HG03521 (cell line): ENCODE measurements at regions not wholly inside any gene's neighbourhood (a gene's known extent, or its start where the extent isn't known, plus 50 kb on each side); places are given as distances from the start of the nearest gene placed in this dataset.

Source experiments
- ATAC-seq: cut with Tn5 transposase; IDR thresholded peaks from one replicate; pipeline ENCODE4 v1.9.1; 2021; ENCODE audit warnings: mild to moderate bottlenecking, moderate library complexity; ENCODE audit not compliant: unreplicated experiment

DNA sequence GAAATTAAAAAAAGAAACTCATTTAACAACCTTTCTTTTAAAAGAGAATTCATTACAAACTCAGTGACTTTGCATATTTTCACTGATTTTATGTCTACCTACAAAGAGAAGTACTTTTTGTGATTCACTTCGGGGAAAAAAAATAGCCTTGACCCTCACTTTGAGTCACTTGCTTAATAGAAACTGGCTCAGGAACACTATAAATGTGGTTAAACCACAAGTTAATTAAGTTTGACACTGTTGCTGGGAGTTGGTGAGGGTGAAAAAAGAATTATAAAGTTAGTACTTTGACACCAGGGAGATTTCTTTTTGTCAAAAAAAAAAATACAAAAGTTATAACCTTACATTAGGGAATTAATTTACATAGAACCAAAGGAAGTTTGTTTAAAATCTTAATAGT is 810.9 kb downstream of the NR2F2 start:
- no peak for ATAC-seq

- no peak for ATAC-seq
These were observed 811.4 kb downstream of the NR2F2 start for GRCh38 chr15:97141871-97142270.

GRCh38 chr15:97143592-97144376 is 813.3 kb downstream of the NR2F2 start:
- no peak for ATAC-seq

GRCh38 chr15:97144377-97144711 is 813.8 kb downstream of the NR2F2 start:
- no peak for ATAC-seq

- no peak for ATAC-seq
These were observed 813.3 kb upstream of the ARRDC4 start for GRCh38 chr15:97146929-97147870.

DNA sequence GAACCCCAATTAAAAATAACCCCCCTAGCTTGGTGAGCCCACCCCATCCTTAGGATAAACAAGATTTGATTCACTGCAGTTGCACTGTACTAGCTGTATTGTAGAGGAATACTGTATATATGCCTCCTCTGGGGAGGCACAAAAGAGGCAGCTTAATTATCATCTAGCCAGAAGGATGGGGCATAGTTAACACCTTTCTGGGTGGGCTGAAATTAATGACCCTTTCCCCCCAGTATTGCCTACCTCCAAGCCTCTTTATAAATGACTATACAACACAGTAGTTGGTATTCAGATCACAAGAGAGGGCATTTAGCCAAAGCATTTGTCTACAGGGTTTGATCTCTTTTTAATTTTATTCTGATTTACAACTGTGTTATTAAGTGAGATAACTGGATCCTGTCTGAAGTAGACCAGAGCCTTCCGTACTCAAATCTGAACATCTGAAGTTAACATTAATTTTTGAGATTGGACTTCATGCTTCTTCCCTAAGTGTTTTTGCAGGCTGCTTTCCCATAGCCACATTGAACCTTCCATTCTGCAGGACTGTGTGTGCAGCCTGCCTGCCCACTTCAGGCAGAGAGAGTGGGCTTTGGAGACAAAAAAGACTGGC is 807.0 kb upstream of the ARRDC4 start:
- ATAC-seq = no peak

- ATAC-seq = no peak
These were observed 803.7 kb upstream of the ARRDC4 start for GRCh38 chr15:97156739-97157265.

- no peak for ATAC-seq
These were observed 797.6 kb upstream of the ARRDC4 start for GRCh38 chr15:97162805-97163495.

- ATAC-seq = no peak
These were observed 795.3 kb upstream of the ARRDC4 start for GRCh38 chr15:97165205-97165604.

- no peak for ATAC-seq
These were observed 791.6 kb upstream of the ARRDC4 start for GRCh38 chr15:97168704-97169475.

DNA sequence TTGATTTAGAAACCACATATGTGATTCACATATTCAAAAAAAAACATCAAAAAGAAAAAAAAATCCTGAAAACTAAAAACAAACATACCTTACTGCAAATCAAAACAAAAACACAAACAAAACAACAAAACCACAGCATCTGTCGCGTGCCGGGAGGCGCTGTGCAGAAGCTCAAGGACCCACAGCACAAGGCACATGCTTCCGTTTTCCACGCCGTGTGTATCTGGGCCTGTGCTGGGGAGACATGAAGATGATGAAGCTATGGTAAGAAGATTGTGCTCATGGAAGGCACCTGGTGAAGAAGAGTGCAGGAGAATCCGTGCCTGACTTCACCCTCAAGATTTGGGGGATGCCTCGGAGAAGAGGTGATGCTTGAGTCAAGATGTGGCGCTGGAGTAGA is 788.9 kb upstream of the ARRDC4 start:
- ATAC-seq = no peak

DNA sequence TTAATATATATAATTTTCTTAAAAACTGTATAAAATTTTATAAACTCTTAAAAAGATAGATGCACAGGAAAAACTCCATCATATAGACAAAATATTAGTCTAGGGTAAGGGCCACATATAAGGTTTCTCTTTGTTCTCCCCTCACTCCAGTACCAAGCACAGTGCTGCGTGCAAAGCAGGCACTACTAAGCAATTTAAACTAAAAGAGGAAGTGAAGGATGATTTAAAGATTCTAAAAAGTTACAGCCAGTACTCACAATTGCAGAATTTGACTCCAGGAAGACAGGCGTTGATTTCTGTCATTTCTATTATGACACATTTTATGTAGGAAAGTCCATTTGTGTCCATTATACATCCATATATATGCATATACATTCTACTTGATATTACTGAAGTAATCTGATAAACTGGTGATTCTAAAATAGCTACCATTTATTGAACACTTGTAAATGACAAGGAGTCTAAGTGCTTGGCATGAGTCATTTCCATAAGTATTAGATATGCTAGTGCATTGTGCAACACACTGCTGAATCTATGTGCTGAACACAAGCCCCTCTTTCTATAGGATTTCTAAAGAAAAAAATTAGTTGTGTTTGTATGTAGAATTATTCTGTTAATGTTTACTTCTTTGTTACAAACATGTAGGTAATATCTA is 785.5 kb upstream of the ARRDC4 start:
- no peak for ATAC-seq

DNA sequence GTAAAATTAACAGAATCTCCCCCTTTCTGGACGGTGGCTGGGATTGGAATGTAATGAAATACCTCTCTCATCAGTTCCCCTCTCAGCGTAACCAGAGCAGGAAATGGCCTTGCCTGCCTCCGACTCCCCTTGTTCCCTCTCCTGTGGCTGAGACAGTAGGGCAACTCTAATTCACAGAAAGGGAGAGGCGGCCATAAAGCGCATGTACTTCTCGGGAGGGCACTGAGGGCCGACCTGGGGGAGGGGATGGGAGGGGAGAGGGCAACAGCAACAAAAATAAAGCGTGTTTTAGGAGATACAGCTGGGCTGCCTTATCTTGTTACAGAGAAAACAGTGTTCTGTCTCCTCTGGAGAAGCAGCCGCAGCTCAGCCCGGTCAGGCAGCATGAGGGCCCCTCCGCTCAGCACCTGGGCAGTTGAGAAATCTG is 783.3 kb upstream of the ARRDC4 start:
- no peak for ATAC-seq

DNA sequence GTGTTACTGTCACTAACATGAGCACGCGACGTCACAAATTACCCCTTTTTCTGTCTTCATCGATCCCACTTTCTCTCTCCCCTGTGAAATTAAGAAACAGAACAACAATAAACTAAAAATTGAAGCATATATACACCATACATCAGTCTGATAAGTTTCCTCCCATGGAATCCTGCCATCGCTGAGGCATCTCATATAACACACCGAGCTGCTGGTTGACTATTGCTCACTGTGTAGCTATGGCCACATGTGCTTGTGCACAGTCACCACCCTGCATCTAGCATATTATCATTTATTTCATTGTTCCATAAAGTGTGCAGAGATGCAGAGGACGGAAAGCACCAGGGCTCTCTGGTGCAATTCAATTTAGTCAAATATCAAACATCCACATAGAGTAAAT is 777.9 kb upstream of the ARRDC4 start:
- no peak for ATAC-seq

GRCh38 chr15:97189162-97189780 is 771.2 kb upstream of the ARRDC4 start:
- ATAC-seq = no peak

DNA sequence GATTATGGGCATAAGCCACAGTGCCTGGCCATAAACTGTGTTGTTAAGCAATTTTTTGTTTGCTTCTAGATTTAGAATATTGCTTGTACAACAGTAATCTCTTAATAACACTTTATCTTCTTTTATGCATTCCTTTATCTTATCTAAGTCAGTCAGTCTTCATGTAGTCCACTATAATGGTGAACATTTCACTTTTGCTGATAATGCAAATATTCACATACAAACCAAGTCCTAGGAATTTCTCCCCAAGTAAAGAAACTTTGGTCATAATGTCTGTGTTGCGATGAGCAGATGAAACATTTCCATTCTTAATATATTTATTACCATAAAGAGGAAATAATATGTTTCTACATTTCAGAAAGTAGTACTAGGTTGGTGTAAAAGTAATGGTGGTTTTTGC is 765.8 kb upstream of the ARRDC4 start:
- ATAC-seq = no peak

DNA sequence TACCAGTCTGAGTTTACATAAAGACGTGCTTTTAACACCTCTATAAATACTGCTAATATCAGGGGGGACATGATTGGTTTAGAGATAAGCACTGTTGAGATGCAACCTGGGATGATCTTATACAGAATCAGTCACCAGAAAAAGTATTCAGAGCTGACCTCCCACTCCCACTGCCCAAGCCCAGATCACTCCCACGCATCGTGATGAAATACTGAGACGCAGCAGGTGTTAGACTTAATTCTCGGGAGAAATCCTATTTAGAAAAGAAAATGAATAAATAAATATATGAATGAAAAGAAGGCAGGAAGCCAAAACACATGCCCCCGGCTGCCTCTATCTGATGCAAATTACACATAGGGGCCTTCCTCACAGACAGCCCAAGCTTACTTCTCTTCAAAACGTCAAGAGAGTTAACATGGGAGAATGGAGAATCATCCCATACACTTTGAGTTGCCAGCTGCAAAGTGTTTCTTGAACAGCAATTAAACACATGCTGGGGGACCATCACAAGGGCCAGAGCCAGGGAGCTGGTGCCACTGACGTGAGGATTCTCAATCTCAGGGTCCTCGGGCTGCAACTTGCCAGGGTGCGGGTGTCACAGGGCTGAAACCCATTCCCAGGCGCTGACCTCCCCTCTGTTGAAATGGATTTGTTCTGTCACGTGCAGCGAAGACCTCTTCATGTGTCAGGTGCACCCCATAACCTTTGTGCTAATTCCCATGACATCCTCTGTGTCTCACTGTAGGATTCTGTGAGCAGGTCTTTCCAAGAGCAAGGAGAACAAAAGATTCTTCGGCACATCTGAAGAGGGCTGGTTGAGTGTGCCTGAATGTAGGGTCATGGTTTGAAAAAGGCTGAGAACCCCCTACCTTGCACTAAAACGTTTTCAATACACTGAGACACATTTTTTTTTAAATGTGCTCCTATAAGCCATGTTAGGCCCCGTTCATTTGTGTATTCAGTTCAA is 764.2 kb upstream of the ARRDC4 start:
- ATAC-seq = no peak
